A673 (cell line): ENCODE measurements at regions not wholly inside any gene's neighbourhood (a gene's known extent, or its start where the extent isn't known, plus 50 kb on each side); places are given as distances from the start of the nearest gene placed in this dataset.

Experiments used
- BruUV-seq: library from RNA; stranded (reverse); fragments of 400-500 nt; replicated peaks from 2 replicates; lab custom pipeline; 2021; lab: Mats Ljungman, UMichigan
- CTCF ChIA-PET: fragments of 300-600 bp; sonication (Branson Sonifier 250); formaldehyde crosslinking; loops from one replicate; lab custom pipeline; 2022; ENCODE audit warnings: antibody characterized with exemption; lab: Charles Lee
- POLR2A ChIA-PET: fragments of 300-600 bp; sonication (Branson Sonifier 250); formaldehyde crosslinking; loops from one replicate; lab custom pipeline; 2022; ENCODE audit warnings: antibody characterized with exemption; ENCODE audit not compliant: low non-redundant PET; lab: Charles Lee
- DNase-seq: peaks from one replicate; pipeline ENCODE4 v3.0.0-alpha.2; 2015; ENCODE audit warnings: low spot score
- H3K27ac ChIP-seq: fragments of 200-600 bp; sonication (generic); 2 replicates; pipeline ENCODE4 v1.5.1; 2016; ENCODE audit warnings: mixed run types, low read depth, mild to moderate bottlenecking, mixed read lengths, antibody characterized with exemption, low read length; ENCODE audit not compliant: poor library complexity, severe bottlenecking
- H3K27me3 ChIP-seq: fragments of 200-600 bp; sonication (generic); replicated peaks from 2 replicates; pipeline ENCODE4 v1.6.1; 2017; ENCODE audit warnings: mixed run types, low read depth, mild to moderate bottlenecking, mixed read lengths, antibody characterized with exemption, low read length; ENCODE audit not compliant: insufficient read depth, poor library complexity
- H3K36me3 ChIP-seq: fragments of 200-600 bp; sonication (generic); 2 replicates; pipeline ENCODE4 v1.6.1; 2016; ENCODE audit warnings: mixed run types, mild to moderate bottlenecking, mixed read lengths, antibody characterized with exemption, low read length; ENCODE audit not compliant: insufficient read depth, poor library complexity, severe bottlenecking
- H3K4me1 ChIP-seq: fragments of 200-600 bp; sonication (generic); 2 replicates; pipeline ENCODE4 v1.6.1; 2017; ENCODE audit warnings: mixed run types, mild to moderate bottlenecking, mixed read lengths, antibody characterized with exemption, low read length; ENCODE audit not compliant: insufficient read depth, poor library complexity, severe bottlenecking
- H3K4me3 ChIP-seq: fragments of 200-600 bp; sonication (generic); 2 replicates; pipeline ENCODE4 v1.5.1; 2016; ENCODE audit warnings: low read depth, mixed run types, mild to moderate bottlenecking, mixed read lengths, low read length; ENCODE audit not compliant: poor library complexity, severe bottlenecking
- H3K9me3 ChIP-seq: fragments of 200-600 bp; sonication (generic); 2 replicates; pipeline ENCODE4 v1.6.1; 2016; ENCODE audit warnings: mixed run types, low read depth, mild to moderate bottlenecking, mixed read lengths, antibody characterized with exemption, low read length; ENCODE audit not compliant: poor library complexity, severe bottlenecking
- EZH2 ChIP-seq: fragments of 200-600 bp; sonication (generic); IDR thresholded peaks from 2 replicates; pipeline ENCODE4 v1.6.1; 2017; ENCODE audit warnings: borderline replicate concordance, low read depth, mild to moderate bottlenecking, mixed read lengths, antibody characterized with exemption, low read length; ENCODE audit not compliant: poor library complexity, severe bottlenecking
- intact Hi-C: fragments of 100-400 bp; cut with micrococcal nuclease; formaldehyde crosslinking; loops from one replicate; pipeline ENCODE4 v1.10.0; 2022; ENCODE audit not compliant: unreplicated experiment
- TF ChIP-seq, protein P1 (sequence below): fragments of 300-800, 200-600 bp; sonication (generic); conservative IDR thresholded peaks from 2 replicates; pipeline ENCODE4 v1.5.1; 2017; ENCODE audit warnings: low read depth, mild to moderate bottlenecking, antibody characterized with exemption, low read length, moderate library complexity, mixed read lengths

DNA sequence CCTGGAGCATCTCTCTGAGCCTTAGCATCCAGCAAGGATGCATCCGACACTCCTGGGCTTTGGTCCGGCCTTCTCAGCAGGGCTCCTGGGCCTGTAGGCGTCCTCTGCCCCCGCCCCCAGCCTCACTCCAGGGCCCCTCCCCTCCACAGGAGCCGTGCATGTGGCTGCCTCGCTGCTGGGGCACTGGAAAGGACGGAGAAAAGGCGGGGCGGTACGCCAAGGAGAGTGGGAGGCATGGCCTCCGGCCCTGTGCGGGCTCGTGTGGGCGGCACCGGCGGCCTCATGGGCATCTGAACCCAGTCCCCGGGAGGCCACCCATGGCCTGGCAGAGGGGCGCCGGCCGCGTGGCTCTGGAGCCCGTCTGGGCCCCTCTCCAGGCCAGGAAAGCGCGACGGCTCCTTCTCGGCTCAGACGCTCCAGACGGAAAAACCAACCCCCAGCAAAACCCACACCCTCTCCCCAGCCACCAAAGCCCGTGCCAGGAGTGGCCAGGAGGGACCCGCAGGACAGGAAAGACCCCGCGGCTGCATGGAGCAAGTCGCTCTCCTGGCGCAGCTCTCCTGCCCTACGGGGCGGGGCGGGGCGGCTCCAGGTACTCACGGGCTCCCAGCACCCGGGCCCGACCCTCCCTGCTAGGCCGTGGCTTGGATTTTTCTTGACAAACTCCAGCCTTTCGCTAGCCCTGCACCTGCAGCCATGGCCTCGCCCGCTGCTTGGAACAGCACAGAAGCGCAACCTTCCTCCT lies 419.9 kb downstream of the QKI start:
- no TSS peak for BruUV-seq
- peaks cover 9% of the 10 kb centered on the region for H3K27me3 ChIP-seq
- TF ChIP-seq, protein P1, sequence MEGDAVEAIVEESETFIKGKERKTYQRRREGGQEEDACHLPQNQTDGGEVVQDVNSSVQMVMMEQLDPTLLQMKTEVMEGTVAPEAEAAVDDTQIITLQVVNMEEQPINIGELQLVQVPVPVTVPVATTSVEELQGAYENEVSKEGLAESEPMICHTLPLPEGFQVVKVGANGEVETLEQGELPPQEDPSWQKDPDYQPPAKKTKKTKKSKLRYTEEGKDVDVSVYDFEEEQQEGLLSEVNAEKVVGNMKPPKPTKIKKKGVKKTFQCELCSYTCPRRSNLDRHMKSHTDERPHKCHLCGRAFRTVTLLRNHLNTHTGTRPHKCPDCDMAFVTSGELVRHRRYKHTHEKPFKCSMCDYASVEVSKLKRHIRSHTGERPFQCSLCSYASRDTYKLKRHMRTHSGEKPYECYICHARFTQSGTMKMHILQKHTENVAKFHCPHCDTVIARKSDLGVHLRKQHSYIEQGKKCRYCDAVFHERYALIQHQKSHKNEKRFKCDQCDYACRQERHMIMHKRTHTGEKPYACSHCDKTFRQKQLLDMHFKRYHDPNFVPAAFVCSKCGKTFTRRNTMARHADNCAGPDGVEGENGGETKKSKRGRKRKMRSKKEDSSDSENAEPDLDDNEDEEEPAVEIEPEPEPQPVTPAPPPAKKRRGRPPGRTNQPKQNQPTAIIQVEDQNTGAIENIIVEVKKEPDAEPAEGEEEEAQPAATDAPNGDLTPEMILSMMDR = no peak
- no peak for TF ChIP-seq EZH2
- intact Hi-C loops = no loop called here
- ChIA-PET CTCF (no interaction called here), POLR2A (no interaction called here)
- H3K27ac ChIP-seq = no peak overlapping the region
- H3K36me3 ChIP-seq = no peaks in the 10 kb centered on the region
- no peak overlapping the region for H3K4me3 ChIP-seq
- peaks cover 5% of the 10 kb centered on the region for H3K4me1 ChIP-seq
- H3K9me3 ChIP-seq = no peaks in the 10 kb centered on the region
- no peak for DNase-seq

DNA sequence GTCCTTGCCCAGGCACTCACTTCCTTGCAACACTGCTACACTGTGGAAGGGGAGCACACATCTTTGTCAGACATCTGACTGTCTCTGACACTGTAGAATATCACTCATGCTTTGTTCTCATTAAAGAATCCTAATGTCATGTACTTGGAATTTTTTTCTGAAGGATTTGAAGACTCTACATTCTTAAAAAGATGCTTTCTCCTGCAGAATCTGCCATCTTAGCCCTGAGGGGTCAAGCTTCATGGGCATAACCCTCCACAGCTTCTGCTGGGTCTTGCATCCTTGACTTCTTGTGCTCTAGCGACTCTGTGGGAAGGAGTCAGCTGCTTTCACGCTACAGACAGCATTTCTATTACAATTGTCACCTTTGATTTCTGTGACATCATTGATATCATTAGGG lies 417.2 kb downstream of the QKI start:
- Histone ChIP-seq H3K4me1 (no peaks in the 10 kb centered on the region), H3K27me3 (no peaks in the 10 kb centered on the region), H3K9me3 (no peaks in the 10 kb centered on the region), H3K27ac (no peak overlapping the region), H3K36me3 (no peaks in the 10 kb centered on the region), H3K4me3 (no peak overlapping the region)
- TF ChIP-seq EZH2 = no peak
- TF ChIP-seq, protein P1 = no peak
- no peak for DNase-seq
- POLR2A ChIA-PET = no interaction called here
- CTCF ChIA-PET = no interaction called here
- intact Hi-C loops = no loop called here
- no TSS peak for BruUV-seq

DNA sequence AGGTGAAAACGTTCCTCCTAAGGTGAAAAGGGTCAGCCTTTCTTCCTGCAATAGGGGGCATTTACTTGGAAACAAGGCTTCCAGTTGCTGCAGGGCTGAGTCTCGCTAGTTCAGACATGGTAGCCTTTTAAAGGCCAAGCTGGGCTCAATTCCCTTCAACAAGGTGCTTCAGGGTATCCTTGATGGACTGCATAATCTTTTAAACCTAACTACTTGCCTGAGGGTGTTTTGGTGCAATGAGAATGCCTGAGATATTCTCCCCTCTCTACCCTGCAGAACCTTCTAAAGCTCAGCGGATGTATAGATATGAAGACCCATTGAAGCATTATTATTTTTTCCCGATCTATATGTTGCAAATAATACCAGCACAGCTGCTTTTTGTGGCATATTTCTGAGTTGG lies 416.1 kb downstream of the QKI start:
- Histone ChIP-seq H3K36me3 (no peaks in the 10 kb centered on the region), H3K27me3 (no peaks in the 10 kb centered on the region), H3K9me3 (no peaks in the 10 kb centered on the region), H3K27ac (no peak overlapping the region), H3K4me1 (no peaks in the 10 kb centered on the region), H3K4me3 (no peak overlapping the region)
- TF ChIP-seq EZH2 = no peak
- TF ChIP-seq, protein P1 = no peak
- ChIA-PET POLR2A (no interaction called here), CTCF (no interaction called here)
- no TSS peak for BruUV-seq
- intact Hi-C loops = no loop called here
- DNase-seq = no peak
